Esophagus squamous epithelium (tissue), 5 donors: ENCODE measurements at regions not wholly inside any gene's neighbourhood (a gene's known extent, or its start where the extent isn't known, plus 50 kb on each side); places are given as distances from the start of the nearest gene placed in this dataset.

Experiments used
- DNase-seq: peaks from one replicate; lab custom pipeline; 2025; lab: John Stamatoyannopoulos, UW
- H3K27ac ChIP-seq, 4 donors: fragments of 200-600 bp; sonication (generic); one replicate each; pipeline ENCODE4 v1.5.1; 2016 to 2019; ENCODE audit warnings: mild to moderate bottlenecking in 1 of 4
- H3K27me3 ChIP-seq, 4 donors: fragments of 200-600 bp; sonication (generic); 1 replicate in 3 of 4; 2 replicates in 1 of 4; pipeline versions ENCODE4 v1.5.1 to v1.6.0; 2017 to 2021; ENCODE audit warnings: antibody characterized with exemption in 1 of 4
- H3K36me3 ChIP-seq, 3 donors: fragments of 200-600 bp; sonication (generic); one replicate each; pipeline ENCODE4 v1.5.1; 2016 to 2019
- H3K4me1 ChIP-seq, 3 donors: fragments of 200-600 bp; sonication (generic); one replicate each; pipeline ENCODE4 v1.5.1; 2017 to 2019
- H3K4me3 ChIP-seq, 4 donors: fragments of 200-600 bp; sonication (generic); 1 replicate in 3 of 4; 2 replicates in 1 of 4; pipeline ENCODE4 v1.5.1; 2016 to 2019; ENCODE audit warnings: mild to moderate bottlenecking in 2 of 4, moderate library complexity in 1 of 4
- H3K9me3 ChIP-seq, 3 donors: fragments of 200-600 bp; sonication (generic); one replicate each; pipeline ENCODE4 v1.5.1; 2016 to 2019
- POLR2A ChIP-seq, 4 donors: fragments of 450-650 bp; IDR thresholded peaks; one replicate each; pipeline ENCODE4 v1.6.1; 2017; ENCODE audit warnings: antibody characterized with exemption in 4 of 4, mild to moderate bottlenecking in 4 of 4, moderate library complexity in 3 of 4
- WGBS, 2 donors: methylation state at CpG; one replicate each; pipeline ENCODE4 v1.1.5; 2018; 5-methylcytosine and 5-hydroxymethylcytosine counted together
- intact Hi-C: fragments of 100-400 bp; cut with DNase I; formaldehyde crosslinking; loops from one replicate; pipeline ENCODE4 v1.15.0; 2022
- TF ChIP-seq, protein P1 (sequence below), 6 experiments: fragments of 450-650 bp in 4 of 6; fragments of 200-600 bp in 2 of 6; sonication (generic) in 2 of 6; IDR thresholded peaks; one replicate each; pipeline ENCODE4 v1.5.1; 2016 to 2019; ENCODE audit warnings: antibody characterized with exemption in 6 of 6, mild to moderate bottlenecking in 4 of 6, moderate library complexity in 4 of 6
- donor health status: DM: yes; HTN: yes; CAD: no.

DNA sequence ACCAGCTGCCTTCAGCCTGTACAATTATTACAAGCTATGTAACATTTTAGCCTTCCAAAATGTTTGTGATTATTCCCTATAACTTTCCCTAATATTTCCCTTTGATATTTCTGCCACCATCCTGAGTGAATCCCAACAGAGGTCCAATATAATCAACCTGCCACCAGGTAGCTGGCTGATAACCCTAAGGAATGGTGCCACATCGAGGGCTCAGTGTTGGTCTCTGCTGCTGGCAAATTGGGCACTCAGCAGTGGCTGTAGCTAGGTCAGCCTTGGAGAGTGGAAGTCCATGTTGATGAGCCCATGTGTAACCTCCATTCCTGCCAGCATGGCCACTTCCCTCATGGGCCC lies 121.2 kb downstream of the ZNF280B start:
- intact Hi-C loops = no loop called here
- no peaks in the 10 kb centered on the region for H3K36me3 ChIP-seq
- H3K4me3 ChIP-seq = no peak overlapping the region
- H3K27me3 ChIP-seq = peaks cover 0 to 89% (median 0%) of the 10 kb centered on the region in 4 donors
- DNase-seq = no peak
- 0% methylated on average over 1 of the region's 1 CpG; no CpG with 5 or more reads in 1 of the 2 donors for WGBS, 2 donors
- no peak overlapping the region for H3K27ac ChIP-seq
- no peaks in the 10 kb centered on the region for H3K9me3 ChIP-seq
- TF ChIP-seq POLR2A (IDR thresholded peaks at IDR 0.05) = no peak
- TF ChIP-seq, protein P1, sequence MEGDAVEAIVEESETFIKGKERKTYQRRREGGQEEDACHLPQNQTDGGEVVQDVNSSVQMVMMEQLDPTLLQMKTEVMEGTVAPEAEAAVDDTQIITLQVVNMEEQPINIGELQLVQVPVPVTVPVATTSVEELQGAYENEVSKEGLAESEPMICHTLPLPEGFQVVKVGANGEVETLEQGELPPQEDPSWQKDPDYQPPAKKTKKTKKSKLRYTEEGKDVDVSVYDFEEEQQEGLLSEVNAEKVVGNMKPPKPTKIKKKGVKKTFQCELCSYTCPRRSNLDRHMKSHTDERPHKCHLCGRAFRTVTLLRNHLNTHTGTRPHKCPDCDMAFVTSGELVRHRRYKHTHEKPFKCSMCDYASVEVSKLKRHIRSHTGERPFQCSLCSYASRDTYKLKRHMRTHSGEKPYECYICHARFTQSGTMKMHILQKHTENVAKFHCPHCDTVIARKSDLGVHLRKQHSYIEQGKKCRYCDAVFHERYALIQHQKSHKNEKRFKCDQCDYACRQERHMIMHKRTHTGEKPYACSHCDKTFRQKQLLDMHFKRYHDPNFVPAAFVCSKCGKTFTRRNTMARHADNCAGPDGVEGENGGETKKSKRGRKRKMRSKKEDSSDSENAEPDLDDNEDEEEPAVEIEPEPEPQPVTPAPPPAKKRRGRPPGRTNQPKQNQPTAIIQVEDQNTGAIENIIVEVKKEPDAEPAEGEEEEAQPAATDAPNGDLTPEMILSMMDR (IDR thresholded peaks at IDR 0.05) = no peak
- no peaks in the 10 kb centered on the region for H3K4me1 ChIP-seq

DNA sequence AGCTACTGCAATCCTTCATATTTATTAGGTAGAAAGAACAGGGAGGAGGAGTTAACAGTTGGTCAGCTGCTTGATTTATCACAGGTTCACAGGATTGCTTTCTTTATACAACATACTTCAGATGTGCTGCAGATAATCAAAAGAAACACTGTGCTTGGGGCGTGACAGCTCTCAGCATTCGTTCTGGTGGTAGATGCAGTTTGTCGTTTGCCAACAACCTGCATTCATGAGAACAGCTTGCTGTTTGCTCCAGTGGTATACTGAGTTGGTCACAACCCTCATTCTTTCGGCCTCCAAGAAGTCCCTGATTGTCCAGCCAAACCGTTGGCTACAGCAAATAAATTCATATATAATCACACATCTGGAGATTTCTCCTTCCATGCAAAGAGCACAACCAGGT lies 120.5 kb downstream of the ZNF280B start:
- Histone ChIP-seq H3K9me3 (no peaks in the 10 kb centered on the region), H3K36me3 (no peaks in the 10 kb centered on the region), H3K27ac (no peak overlapping the region), H3K4me1 (no peaks in the 10 kb centered on the region), H3K4me3 (no peak overlapping the region), H3K27me3 (peaks cover 0 to 84% (median 0%) of the 10 kb centered on the region in 4 donors)
- intact Hi-C loops = no loop called here
- no peak for DNase-seq
- no peak for TF ChIP-seq POLR2A (IDR thresholded peaks at IDR 0.05)
- TF ChIP-seq, protein P1 (IDR thresholded peaks at IDR 0.05) = no peak
- WGBS, 2 donors = 58 to 72% methylated on average over 5 of the region's 5 CpGs

DNA sequence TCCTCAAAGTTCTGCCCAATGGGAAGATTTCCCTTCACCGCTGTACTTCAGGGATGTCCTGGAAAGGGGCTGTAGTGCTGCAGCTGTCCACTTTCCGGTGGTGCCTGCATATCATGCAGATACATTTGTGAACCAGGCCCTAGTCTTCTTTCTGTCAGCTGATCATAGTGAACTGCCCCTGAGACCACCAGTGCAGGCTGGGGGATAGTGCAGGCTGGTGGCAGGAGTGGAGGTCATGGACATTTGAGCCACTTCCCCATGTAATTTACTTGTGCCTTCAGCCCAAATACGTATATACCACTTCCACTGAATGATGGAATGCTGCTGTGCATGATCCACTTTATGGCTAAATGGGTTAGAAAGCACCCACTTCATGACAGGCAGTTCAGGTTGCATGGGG lies 120.0 kb downstream of the ZNF280B start:
- TF ChIP-seq, protein P1 (IDR thresholded peaks at IDR 0.05) = no peak
- no peak for TF ChIP-seq POLR2A (IDR thresholded peaks at IDR 0.05)
- H3K4me1 ChIP-seq = no peaks in the 10 kb centered on the region
- H3K27me3 ChIP-seq = peaks cover 0 to 81% (median 0%) of the 10 kb centered on the region in 4 donors
- 79 to 100% methylated on average over 2 to 3 of the region's 3 CpGs for WGBS, 2 donors
- DNase-seq = no peak
- no peaks in the 10 kb centered on the region for H3K36me3 ChIP-seq
- no peaks in the 10 kb centered on the region for H3K9me3 ChIP-seq
- intact Hi-C loops = no loop called here
- no peak overlapping the region for H3K4me3 ChIP-seq
- H3K27ac ChIP-seq = no peak overlapping the region

DNA sequence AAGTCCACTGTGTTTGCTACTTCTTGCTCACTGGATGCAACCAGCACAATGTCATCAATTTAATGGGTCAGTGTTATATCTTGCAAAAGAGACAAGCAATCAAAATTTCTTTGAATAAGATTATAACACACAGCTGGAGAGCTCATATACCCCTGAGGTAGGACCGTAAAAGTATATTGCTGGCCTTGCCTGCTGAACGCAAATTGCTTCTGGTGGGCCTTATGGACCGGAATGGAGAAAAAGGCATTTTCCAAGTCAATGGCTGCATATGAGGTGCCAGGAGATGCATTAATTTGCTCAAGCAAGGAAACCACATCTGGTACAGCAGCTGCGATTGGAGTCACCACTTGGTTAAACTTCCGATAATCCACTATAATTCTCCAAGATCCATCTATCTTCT lies 119.1 kb downstream of the ZNF280B start:
- TF ChIP-seq, protein P1 (IDR thresholded peaks at IDR 0.05) = no peak
- no peak for TF ChIP-seq POLR2A (IDR thresholded peaks at IDR 0.05)
- H3K36me3 ChIP-seq = no peaks in the 10 kb centered on the region
- peaks cover 0 to 2% (median 0%) of the 10 kb centered on the region in 3 donors for H3K9me3 ChIP-seq
- intact Hi-C loops = no loop called here
- H3K27ac ChIP-seq = no peak overlapping the region
- 85% methylated on average over 5 of the region's 5 CpGs for WGBS, 2 donors
- DNase-seq = no peak
- peaks cover 0 to 74% (median 0%) of the 10 kb centered on the region in 4 donors for H3K27me3 ChIP-seq
- H3K4me3 ChIP-seq = no peak overlapping the region
- no peaks in the 10 kb centered on the region for H3K4me1 ChIP-seq

DNA sequence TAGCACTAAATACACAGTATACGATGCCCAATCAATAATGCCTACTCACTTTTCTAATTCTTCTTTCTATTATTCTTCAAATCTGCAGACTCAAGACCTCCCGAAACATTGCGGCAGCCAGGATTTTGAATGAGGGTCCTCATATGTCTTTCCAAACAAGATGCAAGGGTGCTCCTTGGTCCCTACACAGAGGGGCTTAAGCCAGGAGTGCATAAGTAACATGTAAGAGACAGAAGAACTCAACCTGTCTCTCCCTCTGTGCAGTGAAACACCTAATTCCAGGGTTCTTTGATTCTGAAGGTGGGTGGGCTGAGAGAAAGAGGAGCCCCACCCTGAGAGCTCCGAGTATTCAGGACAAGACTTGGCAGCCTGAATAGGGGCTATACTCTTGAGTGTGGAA lies 117.6 kb downstream of the ZNF280B start:
- Histone ChIP-seq H3K4me3 (no peak overlapping the region), H3K9me3 (peaks cover 0 to 2% (median 0%) of the 10 kb centered on the region in 3 donors), H3K36me3 (no peaks in the 10 kb centered on the region), H3K4me1 (no peaks in the 10 kb centered on the region), H3K27me3 (peaks cover 0 to 74% (median 0%) of the 10 kb centered on the region in 4 donors), H3K27ac (no peak overlapping the region)
- TF ChIP-seq POLR2A (IDR thresholded peaks at IDR 0.05) = no peak
- TF ChIP-seq, protein P1 (IDR thresholded peaks at IDR 0.05) = no peak
- intact Hi-C loops = no loop called here
- 80 to 85% methylated on average over 4 of the region's 4 CpGs for WGBS, 2 donors
- DNase-seq = no peak
